HepG2 (cell line): ENCODE measurements at regions not wholly inside any gene's neighbourhood (a gene's known extent, or its start where the extent isn't known, plus 50 kb on each side); places are given as distances from the start of the nearest gene placed in this dataset.

ENCODE experiments used
- ATAC-seq: fragments of 200-7000 bp; cut with Tn5 transposase; 3 replicates; pipeline ENCODE4 v1.9.1; 2020; ENCODE audit warnings: mild to moderate bottlenecking, moderate library complexity
- BruUV-seq: library from RNA; stranded (reverse); fragments of 400-500 nt; replicated peaks from 2 replicates; lab custom pipeline; 2021; lab: Mats Ljungman, UMichigan
- CTCF ChIA-PET: fragments of 300-600 bp; formaldehyde crosslinking; extraction: SDS; loops from one replicate; lab custom pipeline; 2021; ENCODE audit warnings: low total read pairs, inconsistent platforms, low intra/inter-chr PET ratio; lab: Yijun Ruan, JAX
- POLR2A ChIA-PET: fragments of 350-600 bp; sonication (Branson Sonifier 250); formaldehyde crosslinking; loops from one replicate; lab custom pipeline; 2020; ENCODE audit warnings: antibody characterized with exemption, inconsistent platforms; lab: Yijun Ruan, JAX
- DNase-seq: peaks from one replicate; pipeline ENCODE4 v3.0.0-alpha.2; 2015; ENCODE audit warnings: low spot score
- FAIRE-seq: peaks from 3 replicates; lab custom pipeline; 2011; peaks lifted over from hg19 to GRCh38; lab: Jason Lieb, UNC
- H2AFZ ChIP-seq: one replicate; pipeline ENCODE4 v1.6.1; 2011; ENCODE audit warnings: low read length, inconsistent platforms
- H3K27ac ChIP-seq: fragments of 300-600 bp; 3 replicates; pipeline ENCODE4 v1.8.0; 2011; ENCODE audit warnings: mixed run types, mild to moderate bottlenecking, mixed read lengths, low read length, inconsistent platforms; ENCODE audit not compliant: insufficient read depth; ENCODE audit errors: extremely low read length
- H3K27me3 ChIP-seq, 2 experiments: fragments of 200-600 bp in 1 of 2; 2 replicates in 1 of 2; 3 replicates in 1 of 2; pipeline versions ENCODE4 v1.6.0 to v1.8.0; 2011; ENCODE audit warnings: low read length in 2 of 2, mild to moderate bottlenecking in 2 of 2, moderate library complexity in 2 of 2, inconsistent platforms in 1 of 2; ENCODE audit not compliant: insufficient read depth in 2 of 2, control insufficient read depth in 1 of 2
- H3K36me3 ChIP-seq, 2 experiments: fragments of 200-600 bp in 1 of 2; replicated peaks in 1 of 2; 2 replicates in 1 of 2; 3 replicates in 1 of 2; pipeline versions ENCODE4 v1.5.1 to v1.8.0; 2011; ENCODE audit warnings: low read length in 2 of 2, inconsistent platforms in 1 of 2; ENCODE audit not compliant: insufficient read depth in 2 of 2, control insufficient read depth in 1 of 2
- H3K4me1 ChIP-seq: 2 replicates; pipeline ENCODE4 v1.5.1; 2012; ENCODE audit warnings: low read length, inconsistent platforms; ENCODE audit not compliant: insufficient read depth
- H3K4me2 ChIP-seq: 2 replicates; pipeline ENCODE4 v1.6.0; 2011; ENCODE audit warnings: low read depth, low read length, inconsistent platforms
- H3K4me3 ChIP-seq, 3 experiments: fragments of 200-600 bp in 1 of 3; sonication (generic), shearing (Covaris generic) in 1 of 3; replicated peaks in 1 of 3; 2 replicates each; pipeline ENCODE4 v1.5.1; 2011 to 2016; ENCODE audit warnings: low read length in 3 of 3, inconsistent platforms in 2 of 3, low read depth in 2 of 3, mild to moderate bottlenecking in 2 of 3, control low read depth in 1 of 3, mixed read lengths in 1 of 3; ENCODE audit not compliant: insufficient read depth in 1 of 3
- H3K79me2 ChIP-seq: one replicate; pipeline ENCODE4 v1.6.1; 2011; ENCODE audit warnings: low read length, inconsistent platforms; ENCODE audit not compliant: insufficient read depth
- H3K9ac ChIP-seq: 2 replicates; pipeline ENCODE4 v1.6.0; 2011; ENCODE audit warnings: mild to moderate bottlenecking, low read depth, low read length, inconsistent platforms; ENCODE audit not compliant: insufficient read depth
- H3K9me3 ChIP-seq: 2 replicates; pipeline ENCODE4 v1.5.1; 2012; ENCODE audit warnings: mild to moderate bottlenecking, low read length
- H4K20me1 ChIP-seq: 2 replicates; pipeline ENCODE4 v1.6.0; 2011; ENCODE audit warnings: inconsistent platforms, mild to moderate bottlenecking, low read length, moderate library complexity; ENCODE audit not compliant: insufficient read depth
- MAFF ChIP-seq: IDR thresholded peaks from 2 replicates; pipeline ENCODE4 v1.6.1; 2011; ENCODE audit warnings: low read depth, low read length, improper control_type of control experiment
- MAFK ChIP-seq, 2 experiments: IDR thresholded peaks in 1 of 2; conservative IDR thresholded peaks in 1 of 2; 2 replicates each; pipeline ENCODE4 v1.6.1; 2011; ENCODE audit warnings: improper control_type of control experiment in 2 of 2, low read length in 2 of 2
- NFYC ChIP-seq: IDR thresholded peaks from 2 replicates; pipeline ENCODE4 v1.6.1; 2016; ENCODE audit warnings: missing genetic modification reagents, missing compliant biosample characterization
- ZBTB38 ChIP-seq: sonication (generic); formaldehyde crosslinking; IDR thresholded peaks from 2 replicates; pipeline ENCODE4 v1.5.1; 2020; ENCODE audit warnings: mild to moderate bottlenecking, missing genetic modification reagents
- ZNF441 ChIP-seq: sonication (generic); formaldehyde crosslinking; IDR thresholded peaks from 2 replicates; pipeline ENCODE4 v1.7.0; 2021; ENCODE audit warnings: missing genetic modification reagents, borderline replicate concordance
- ZNF543 ChIP-seq: sonication (generic); formaldehyde crosslinking; IDR thresholded peaks from 2 replicates; pipeline ENCODE4 v1.4.0; 2020; ENCODE audit warnings: mild to moderate bottlenecking, missing genetic modification reagents
- ZNF691 ChIP-seq: sonication (generic); formaldehyde crosslinking; IDR thresholded peaks from 2 replicates; pipeline ENCODE4 v1.4.0; 2020; ENCODE audit warnings: missing genetic modification reagents, low read depth, mild to moderate bottlenecking, borderline replicate concordance
- ZNF737 ChIP-seq: sonication (generic); formaldehyde crosslinking; IDR thresholded peaks from 2 replicates; pipeline ENCODE4 v1.5.0; 2020; ENCODE audit warnings: missing genetic modification reagents, mild to moderate bottlenecking, borderline replicate concordance
- ZSCAN12 ChIP-seq: sonication (generic); formaldehyde crosslinking; IDR thresholded peaks from 2 replicates; pipeline ENCODE4 v1.9.0; 2021; ENCODE audit warnings: mild to moderate bottlenecking, missing genetic modification reagents
- in situ Hi-C: cut with HindIII; loops from 2 replicates; pipeline ENCODE4 v1.10.0; 2017; ENCODE audit warnings: low pct_unique_long_range_greater_than_20kb; ENCODE audit not compliant: extremely low pct_ligation_motif_present
- intact Hi-C: fragments of 100-400 bp; cut with micrococcal nuclease; formaldehyde crosslinking; loops from one replicate; pipeline ENCODE4 v1.10.0; 2022; ENCODE audit not compliant: unreplicated experiment
- TF ChIP-seq, protein P1 (sequence below): sonication (generic); formaldehyde crosslinking; IDR thresholded peaks from 2 replicates; pipeline ENCODE4 v1.8.1; 2023; ENCODE audit warnings: mild to moderate bottlenecking, missing genetic modification reagents

DNA sequence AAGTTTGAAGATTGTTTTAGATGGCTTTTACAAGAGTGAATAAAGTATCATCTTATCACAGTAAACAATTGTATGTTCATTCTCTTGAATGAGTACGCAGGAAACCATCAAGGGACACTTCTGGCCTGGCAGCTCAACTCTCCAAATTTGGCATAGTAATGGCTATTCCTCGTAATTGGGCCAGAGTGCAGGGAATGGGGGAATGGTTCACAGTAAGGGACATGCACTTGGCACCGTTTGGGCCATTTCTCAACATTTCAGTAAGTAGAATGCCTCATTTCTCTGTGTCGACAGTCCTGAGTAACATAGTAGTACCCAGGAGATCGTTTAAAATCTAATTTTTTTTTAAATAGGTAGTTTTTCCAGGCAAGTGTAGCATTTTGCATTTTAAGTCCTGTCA, 309.6 kb downstream of the KCNJ2 start (continued):
- TF ChIP-seq ZNF691 (no peak), NFYC (CRISPR knock-in tag) (no peak)

DNA sequence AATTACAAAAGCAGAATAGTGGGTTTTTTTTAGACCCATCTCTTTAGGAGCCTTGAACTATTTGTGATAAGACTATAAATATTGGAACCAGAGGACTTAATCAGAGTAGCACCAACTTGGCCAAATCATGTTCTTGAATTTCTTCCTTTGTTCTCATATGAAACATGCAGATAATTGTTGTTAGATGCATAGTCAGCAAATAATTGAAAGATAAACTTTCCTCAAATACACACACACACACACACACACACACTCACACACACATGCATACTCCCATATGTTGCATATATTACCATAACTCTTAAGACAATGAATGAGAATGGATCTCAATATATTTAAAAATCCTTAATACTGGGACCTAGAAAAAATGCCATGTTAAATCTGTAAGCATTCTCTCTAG, 310.4 kb downstream of the KCNJ2 start:
- ChIA-PET POLR2A (no interaction called here), CTCF (no interaction called here)
- Histone ChIP-seq H3K36me3 (no peaks in the 10 kb centered on the region), H3K27ac (no peak overlapping the region), H3K9ac (no peak overlapping the region), H3K4me3 (no peak overlapping the region), H3K9me3 (peaks cover 82% of the 10 kb centered on the region), H3K27me3 (no peaks in the 10 kb centered on the region), H3K4me2 (no peak overlapping the region), H3K4me1 (no peaks in the 10 kb centered on the region)
- in situ Hi-C loops, result no loop called here
- no TSS peak for BruUV-seq
- ATAC-seq (no peak), FAIRE-seq (no peak)
- peak; percentile 85 to 95 for TF ChIP-seq MAFK (conservative IDR thresholded peaks at IDR 0.05 in 1 of 2, IDR thresholded peaks at IDR 0.05 in 1 of 2; ENCODE audit: low read length in 2 of 2)
- TF ChIP-seq MAFF, result peak; percentile 91
- TF ChIP-seq, protein P1, sequence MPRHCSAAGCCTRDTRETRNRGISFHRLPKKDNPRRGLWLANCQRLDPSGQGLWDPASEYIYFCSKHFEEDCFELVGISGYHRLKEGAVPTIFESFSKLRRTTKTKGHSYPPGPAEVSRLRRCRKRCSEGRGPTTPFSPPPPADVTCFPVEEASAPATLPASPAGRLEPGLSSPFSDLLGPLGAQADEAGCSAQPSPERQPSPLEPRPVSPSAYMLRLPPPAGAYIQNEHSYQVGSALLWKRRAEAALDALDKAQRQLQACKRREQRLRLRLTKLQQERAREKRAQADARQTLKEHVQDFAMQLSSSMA, result no peak
- no peak for TF ChIP-seq ZNF543 (CRISPR knock-in tag)
- TF ChIP-seq ZSCAN12, result no peak
- TF ChIP-seq ZNF441 (CRISPR knock-in tag), result no peak
- no peak for TF ChIP-seq ZBTB38 (CRISPR knock-in tag)
- TF ChIP-seq ZNF737 (CRISPR knock-in tag), result no peak
- TF ChIP-seq, all 625 proteins: peak for 2
- H3K79me2 ChIP-seq, result no peaks in the 10 kb centered on the region
- intact Hi-C loops, result loop anchor here (10.0 kb wide), 1 partner anchor 1235 kb away; no protein-coding TSS in a partner anchor
- H4K20me1 ChIP-seq, result no peaks in the 10 kb centered on the region
- H2AFZ ChIP-seq, result no peak overlapping the region
- no peak for DNase-seq
